Lower leg skin (tissue), 4 donors: ENCODE measurements at regions not wholly inside any gene's neighbourhood (a gene's known extent, or its start where the extent isn't known, plus 50 kb on each side); places are given as distances from the start of the nearest gene placed in this dataset.

Experiments used
- DNase-seq, 2 donors: peaks; one replicate each; pipeline ENCODE4 v3.0.0-alpha.2; 2019; ENCODE audit warnings: low spot score in 2 of 2
- H3K4me3 ChIP-seq: fragments of 200-600 bp; sonication (generic); 2 replicates; pipeline ENCODE4 v1.5.1; 2017; ENCODE audit warnings: mild to moderate bottlenecking, low read depth; ENCODE audit not compliant: poor library complexity, severe bottlenecking
- POLR2A ChIP-seq, 2 donors: fragments of 450-650 bp; IDR thresholded peaks; one replicate each; pipeline ENCODE4 v1.6.1; 2016 to 2017; ENCODE audit warnings: antibody characterized with exemption in 2 of 2, mild to moderate bottlenecking in 1 of 2, moderate library complexity in 1 of 2
- WGBS, 2 donors: methylation state at CpG; one replicate each; pipeline ENCODE4 v1.1.5; 2018; 5-methylcytosine and 5-hydroxymethylcytosine counted together
- intact Hi-C: fragments of 100-400 bp; cut with DNase I; formaldehyde crosslinking; loops from one replicate; pipeline ENCODE4 v1.15.0; 2023; ENCODE audit warnings: low total_unique reads
- TF ChIP-seq, protein P1 (sequence below), 3 donors: fragments of 450-650 bp; IDR thresholded peaks; one replicate each; pipeline ENCODE4 v1.5.1; 2016; ENCODE audit warnings: antibody characterized with exemption in 3 of 3, mild to moderate bottlenecking in 3 of 3, moderate library complexity in 2 of 3

DNA sequence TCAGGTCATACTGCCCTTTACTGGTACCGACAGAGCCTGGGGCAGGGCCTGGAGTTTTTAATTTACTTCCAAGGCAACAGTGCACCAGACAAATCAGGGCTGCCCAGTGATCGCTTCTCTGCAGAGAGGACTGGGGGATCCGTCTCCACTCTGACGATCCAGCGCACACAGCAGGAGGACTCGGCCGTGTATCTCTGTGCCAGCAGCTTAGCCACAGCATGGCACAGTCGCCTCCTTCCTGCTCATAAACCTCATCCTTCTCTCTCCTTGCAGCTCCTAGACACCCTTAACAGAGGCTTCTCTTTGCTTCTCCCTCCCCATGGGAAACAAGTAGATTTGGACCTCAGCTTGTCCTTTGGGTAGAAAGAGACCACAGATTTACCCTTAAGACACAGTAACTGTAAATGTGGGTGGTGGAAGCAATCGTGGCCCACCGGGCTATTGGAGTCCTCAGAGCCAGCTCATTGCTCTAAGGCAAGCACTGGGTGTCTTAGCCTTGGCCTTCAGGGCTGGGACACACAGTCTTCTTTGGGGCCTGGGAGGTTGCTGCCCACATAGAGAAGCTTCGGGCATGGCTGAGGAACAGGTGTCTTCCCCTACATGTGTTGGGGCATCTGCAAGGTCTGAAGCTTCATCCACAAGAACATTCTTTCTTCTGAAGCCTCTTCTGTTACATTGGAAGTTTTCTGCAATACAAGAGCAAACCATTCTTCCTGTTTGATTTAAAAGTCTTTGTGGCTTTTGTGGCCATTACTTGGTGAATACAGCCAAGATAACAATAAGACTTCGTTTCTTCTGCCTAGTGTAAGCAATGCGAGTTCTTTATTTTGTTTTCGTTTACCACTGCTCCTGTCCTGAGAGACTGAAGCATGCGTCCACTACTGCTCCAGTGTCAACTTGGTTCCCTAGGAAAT is 95.5 kb upstream of the PRSS58 start:
- DNase-seq, result no peak
- 69 to 70% methylated on average over 15 of the region's 15 CpGs for WGBS, 2 donors
- H3K4me3 ChIP-seq, result no peak overlapping the region
- no peak for TF ChIP-seq POLR2A (IDR thresholded peaks at IDR 0.05)
- TF ChIP-seq, protein P1, sequence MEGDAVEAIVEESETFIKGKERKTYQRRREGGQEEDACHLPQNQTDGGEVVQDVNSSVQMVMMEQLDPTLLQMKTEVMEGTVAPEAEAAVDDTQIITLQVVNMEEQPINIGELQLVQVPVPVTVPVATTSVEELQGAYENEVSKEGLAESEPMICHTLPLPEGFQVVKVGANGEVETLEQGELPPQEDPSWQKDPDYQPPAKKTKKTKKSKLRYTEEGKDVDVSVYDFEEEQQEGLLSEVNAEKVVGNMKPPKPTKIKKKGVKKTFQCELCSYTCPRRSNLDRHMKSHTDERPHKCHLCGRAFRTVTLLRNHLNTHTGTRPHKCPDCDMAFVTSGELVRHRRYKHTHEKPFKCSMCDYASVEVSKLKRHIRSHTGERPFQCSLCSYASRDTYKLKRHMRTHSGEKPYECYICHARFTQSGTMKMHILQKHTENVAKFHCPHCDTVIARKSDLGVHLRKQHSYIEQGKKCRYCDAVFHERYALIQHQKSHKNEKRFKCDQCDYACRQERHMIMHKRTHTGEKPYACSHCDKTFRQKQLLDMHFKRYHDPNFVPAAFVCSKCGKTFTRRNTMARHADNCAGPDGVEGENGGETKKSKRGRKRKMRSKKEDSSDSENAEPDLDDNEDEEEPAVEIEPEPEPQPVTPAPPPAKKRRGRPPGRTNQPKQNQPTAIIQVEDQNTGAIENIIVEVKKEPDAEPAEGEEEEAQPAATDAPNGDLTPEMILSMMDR (IDR thresholded peaks at IDR 0.05), result no peak
- intact Hi-C loops, result no loop called here

DNA sequence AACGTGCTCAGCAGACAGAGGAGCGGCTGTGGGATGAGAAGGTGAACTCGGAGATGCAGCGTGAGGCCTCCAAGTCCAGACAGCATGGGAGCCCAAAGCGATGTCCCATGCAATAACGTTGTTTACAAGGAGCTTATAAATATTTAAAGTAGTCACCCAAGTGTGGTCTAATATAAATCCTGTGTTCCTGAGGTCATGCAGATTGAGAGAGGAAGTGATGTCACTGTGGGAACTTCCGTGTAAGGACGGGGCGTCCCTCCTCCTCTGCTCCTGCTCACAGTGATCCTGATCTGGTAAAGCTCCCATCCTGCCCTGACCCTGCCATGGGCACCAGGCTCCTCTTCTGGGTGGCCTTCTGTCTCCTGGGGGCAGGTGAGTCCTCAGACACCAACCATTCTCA is 94.7 kb upstream of the PRSS58 start:
- intact Hi-C loops, result no loop called here
- TF ChIP-seq POLR2A (IDR thresholded peaks at IDR 0.05), result no peak
- TF ChIP-seq, protein P1 (IDR thresholded peaks at IDR 0.05), result no peak
- no peak for DNase-seq
- H3K4me3 ChIP-seq, result no peak overlapping the region
- WGBS, 2 donors, result 59 to 74% methylated on average over 9 of the region's 9 CpGs

DNA sequence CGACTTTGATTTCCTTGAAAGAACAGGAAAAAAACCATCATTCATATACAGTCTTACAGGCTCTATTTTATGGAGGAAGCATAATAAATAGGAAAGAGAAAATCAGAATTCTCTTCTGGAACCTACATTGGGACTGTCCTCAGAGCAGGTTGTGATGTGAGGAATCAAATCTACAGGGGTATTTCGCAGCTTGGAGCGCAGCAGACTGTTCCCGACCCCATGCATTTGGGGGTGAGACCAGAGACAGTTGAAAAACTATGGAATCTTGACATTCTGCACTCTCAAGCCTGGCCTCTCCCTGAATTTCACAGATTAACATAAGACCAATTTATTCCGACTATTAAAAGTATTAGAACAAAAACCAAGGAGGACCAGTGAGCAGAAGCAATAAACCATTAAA is 93.3 kb upstream of the PRSS58 start:
- TF ChIP-seq, protein P1 (IDR thresholded peaks at IDR 0.05), result no peak
- no peak for TF ChIP-seq POLR2A (IDR thresholded peaks at IDR 0.05)
- intact Hi-C loops, result no loop called here
- H3K4me3 ChIP-seq, result no peak overlapping the region
- 92 to 93% methylated on average over 5 of the region's 5 CpGs for WGBS, 2 donors
- DNase-seq, result no peak

DNA sequence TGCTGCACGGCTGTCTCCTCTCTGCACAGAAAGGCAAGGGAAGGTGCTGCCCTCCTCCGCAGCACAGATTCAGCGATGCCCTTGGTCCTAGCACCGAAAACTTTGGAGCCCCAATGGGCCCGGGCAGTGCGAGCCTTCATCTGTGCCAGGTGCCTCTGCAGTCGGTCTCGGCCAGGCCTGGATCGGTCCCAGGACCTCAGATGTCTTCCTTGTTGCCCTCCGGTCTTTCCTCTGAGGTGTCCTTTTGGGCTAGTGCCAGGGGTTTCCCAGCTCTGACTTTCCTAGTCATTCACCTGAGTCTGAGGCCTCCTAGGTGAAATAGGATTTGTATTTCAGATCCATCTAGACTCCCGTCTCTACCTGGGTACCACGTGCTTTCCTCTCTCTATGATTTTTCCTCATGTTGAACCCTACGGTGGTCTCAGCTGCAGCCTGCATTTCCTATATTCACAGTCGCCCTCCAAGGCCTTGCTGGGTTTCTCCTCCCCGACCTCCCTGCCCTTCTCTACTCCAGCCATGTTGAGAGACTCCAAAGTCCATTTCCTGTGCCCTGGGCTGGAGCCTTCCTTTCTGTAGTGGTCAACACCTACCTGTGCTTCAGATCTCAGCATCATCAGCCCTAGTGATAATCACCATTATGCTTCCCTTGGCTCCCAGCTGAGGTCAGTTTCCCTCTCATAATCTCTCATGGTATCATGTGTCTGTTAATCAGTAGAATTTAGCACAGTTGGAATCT is 92.0 kb upstream of the PRSS58 start:
- WGBS, 2 donors, result 54 to 60% methylated on average over 12 to 15 of the region's 15 CpGs
- intact Hi-C loops, result no loop called here
- DNase-seq, result no peak
- no peak overlapping the region for H3K4me3 ChIP-seq
- no peak for TF ChIP-seq POLR2A (IDR thresholded peaks at IDR 0.05)
- TF ChIP-seq, protein P1 (IDR thresholded peaks at IDR 0.05), result no peak

DNA sequence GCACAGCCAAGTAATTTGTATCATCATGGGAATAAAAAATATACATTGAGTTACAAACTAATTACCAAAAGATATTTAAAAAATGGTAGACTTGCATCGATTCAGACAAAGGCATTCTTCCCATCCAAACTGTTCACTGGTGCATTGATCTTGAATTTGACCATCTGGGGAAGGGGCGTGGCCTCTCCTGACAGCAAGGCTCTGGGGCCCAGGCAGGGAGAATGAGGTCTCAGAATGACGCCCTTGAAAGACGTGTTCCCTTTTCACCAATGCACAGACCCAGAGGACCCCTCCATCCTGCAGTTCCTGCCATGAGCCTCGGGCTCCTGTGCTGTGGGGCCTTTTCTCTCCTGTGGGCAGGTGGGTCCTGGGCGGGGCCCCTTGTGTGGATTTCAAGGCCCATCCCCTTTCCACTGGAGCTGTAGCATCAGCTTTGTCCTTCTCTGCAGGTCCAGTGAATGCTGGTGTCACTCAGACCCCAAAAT is 91.1 kb upstream of the PRSS58 start:
- no peak for DNase-seq
- WGBS, 2 donors, result 75 to 76% methylated on average over 5 to 6 of the region's 6 CpGs
- TF ChIP-seq POLR2A (IDR thresholded peaks at IDR 0.05), result no peak
- TF ChIP-seq, protein P1 (IDR thresholded peaks at IDR 0.05), result no peak
- no peak overlapping the region for H3K4me3 ChIP-seq
- intact Hi-C loops, result no loop called here
